Activated T-helper 1 cell treated with anti-CD3 and anti-CD28 coated beads, Interleukin-2, amount 50 U/mL, for 16 hours (primary cell): ENCODE measurements at regions not wholly inside any gene's neighbourhood (a gene's known extent, or its start where the extent isn't known, plus 50 kb on each side); places are given as distances from the start of the nearest gene placed in this dataset.

Experiments
- DNase-seq, 2 donors: peaks; one replicate each; pipeline ENCODE4 v3.0.0-alpha.2; 2020; ENCODE audit warnings: low read depth in 1 of 2, low spot score in 1 of 2

DNA sequence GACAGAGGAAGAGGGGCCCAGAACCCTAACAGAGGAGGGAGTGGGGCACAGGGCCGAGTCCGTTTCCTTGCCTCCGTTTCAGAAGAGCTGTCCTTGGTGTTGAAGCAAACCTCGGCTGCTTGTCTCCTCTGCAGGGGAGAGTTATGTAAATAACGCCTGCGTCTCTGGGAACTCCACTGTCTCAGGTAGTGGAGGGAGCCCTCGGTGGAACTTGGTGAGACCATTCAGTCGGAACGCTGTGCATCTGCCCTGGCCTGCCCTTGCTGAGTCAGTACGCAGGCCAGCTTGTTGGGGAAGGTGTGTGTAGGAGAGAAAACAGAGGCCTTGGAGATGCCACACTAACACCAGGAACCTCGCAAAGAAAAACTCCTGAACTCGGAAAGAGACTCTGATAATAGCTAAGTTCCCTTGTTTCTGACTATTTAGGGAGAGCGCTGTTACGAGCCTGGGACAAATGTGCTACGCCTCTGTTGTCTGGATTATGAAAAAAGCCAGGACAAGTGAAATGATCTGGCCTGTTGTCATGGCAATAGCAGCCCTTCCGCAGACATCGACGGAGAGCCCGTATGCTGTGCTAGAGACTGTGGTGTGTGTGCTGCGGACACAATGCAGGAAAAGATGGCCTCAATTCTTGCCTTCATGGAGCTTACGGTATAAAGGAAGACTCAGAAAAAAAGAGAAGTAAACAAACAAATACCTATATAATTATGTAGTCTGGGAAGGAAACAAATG lies 94.6 kb upstream of the AKT3 start:
- no peak for DNase-seq

GRCh38 chr1:243943671-243944428 lies 93.8 kb upstream of the AKT3 start:
- no peak for DNase-seq

GRCh38 chr1:243942196-243943150 lies 92.4 kb upstream of the AKT3 start:
- no peak for DNase-seq

DNA sequence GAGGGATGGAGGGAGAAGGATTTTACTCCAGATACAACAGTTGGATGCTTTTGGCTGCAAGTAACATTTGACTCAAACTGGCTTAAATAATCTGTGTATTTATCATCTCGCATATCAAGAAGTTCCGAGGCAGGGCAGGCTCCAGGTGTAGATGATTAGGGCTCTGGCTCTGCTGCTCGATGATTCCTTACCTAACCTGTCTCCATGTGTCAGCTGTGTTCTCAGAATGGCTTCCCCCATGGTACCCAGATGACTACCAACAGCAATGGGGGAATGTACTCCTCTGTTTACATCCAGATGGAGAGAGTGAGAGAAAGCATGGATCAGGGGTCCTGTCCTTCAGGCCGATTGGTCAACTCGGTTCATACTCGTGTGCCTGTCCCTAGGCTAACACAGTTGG lies 90.4 kb upstream of the AKT3 start:
- DNase-seq: no peak

DNA sequence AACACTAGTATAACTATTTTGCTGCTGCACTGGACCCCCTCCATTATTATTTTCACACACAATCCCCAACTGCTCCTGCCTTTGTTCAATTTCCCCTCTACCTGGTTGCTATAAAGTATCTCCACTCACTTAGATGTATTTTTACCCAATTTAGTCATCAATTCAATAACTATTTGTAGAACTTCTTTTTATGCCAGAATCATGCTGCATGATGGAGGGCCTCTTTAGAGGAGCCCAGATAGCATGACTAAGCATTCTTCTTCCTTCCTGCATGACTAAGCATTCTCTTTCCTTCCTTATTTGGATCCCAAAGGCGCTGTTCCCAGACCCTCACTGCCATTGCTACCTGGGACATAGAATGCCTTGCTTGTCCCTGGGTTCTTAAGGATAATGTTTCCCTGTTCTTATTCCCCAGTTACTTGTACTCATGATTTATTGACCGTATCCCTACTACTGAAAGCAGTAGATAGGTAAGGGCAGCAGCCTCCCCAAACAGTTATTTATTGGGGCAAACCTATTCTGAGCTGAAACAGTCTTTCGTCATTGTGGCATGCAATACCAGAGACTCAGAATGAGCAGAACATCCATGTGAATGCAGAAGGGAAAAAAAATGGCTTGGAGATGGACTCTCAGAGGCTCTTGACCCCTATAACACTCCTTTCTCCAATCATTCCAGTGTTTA lies 89.3 kb upstream of the AKT3 start:
- no peak for DNase-seq

GRCh38 chr1:243938208-243938607 lies 88.2 kb upstream of the AKT3 start:
- no peak for DNase-seq

DNA sequence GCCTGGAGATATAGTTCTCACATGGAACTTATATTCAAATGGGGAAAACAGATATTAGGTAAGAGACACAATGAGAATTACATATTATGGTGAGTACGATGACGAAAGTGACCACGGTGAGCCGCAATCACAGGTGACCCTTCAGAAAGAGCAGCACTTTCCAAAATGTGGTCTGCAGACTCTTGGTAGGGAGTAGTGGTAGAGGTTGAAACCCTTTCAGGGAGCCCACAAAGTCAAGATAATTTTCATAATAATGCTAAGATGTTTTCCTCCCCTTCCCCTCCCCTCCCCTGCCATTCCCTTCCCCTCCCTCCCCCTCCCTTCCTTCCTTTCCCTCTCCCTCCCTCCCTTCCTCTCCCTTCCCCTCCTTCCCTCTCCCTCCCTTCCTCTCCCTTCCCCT lies 83.5 kb upstream of the AKT3 start:
- DNase-seq: no peak

GRCh38 chr1:243931957-243932356 lies 81.9 kb upstream of the AKT3 start:
- no peak for DNase-seq

- DNase-seq: no peak
Measured at GRCh38 chr1:243930822-243931671, 81.0 kb upstream of the AKT3 start.

DNA sequence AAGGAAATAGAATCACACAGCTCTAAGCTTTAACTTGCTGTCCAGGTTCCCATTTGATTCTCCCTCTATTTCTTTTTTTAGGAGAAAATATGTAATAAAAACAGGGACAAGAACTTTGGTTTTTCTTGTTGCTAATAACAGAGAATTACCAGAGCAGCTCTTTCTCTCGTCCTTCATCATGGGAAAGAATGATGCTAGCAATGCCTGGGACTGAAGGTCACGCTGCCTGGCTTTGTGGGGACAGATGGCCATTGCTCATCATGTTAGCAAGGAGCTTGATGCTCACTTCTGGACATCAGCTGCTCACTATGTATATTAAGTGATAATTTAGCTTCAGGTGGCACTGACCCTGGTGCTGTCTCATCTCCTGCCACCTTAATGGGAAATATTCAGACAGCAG lies 77.3 kb upstream of the AKT3 start:
- DNase-seq: no peak

GRCh38 chr1:243926803-243927245 lies 76.8 kb upstream of the AKT3 start:
- no peak for DNase-seq

DNA sequence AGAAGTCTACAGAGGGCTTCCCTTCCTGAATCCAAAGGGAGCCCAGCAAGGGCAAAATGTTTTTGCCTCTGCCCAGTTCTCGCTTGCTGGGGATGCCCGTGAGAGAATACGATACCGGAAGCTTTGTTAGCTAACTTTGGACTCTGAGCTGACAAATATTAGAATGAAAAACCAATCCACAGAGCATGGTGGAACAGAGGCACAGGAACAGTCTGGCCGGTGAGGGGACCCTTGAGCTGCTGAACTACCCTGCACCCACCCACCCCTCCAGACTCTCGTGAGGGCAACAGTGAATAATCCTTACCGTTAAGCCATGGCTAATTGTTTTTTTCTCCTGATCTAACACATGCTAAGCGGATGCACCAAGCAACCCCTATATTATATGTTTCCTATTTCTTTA lies 76.3 kb upstream of the AKT3 start:
- no peak for DNase-seq

DNA sequence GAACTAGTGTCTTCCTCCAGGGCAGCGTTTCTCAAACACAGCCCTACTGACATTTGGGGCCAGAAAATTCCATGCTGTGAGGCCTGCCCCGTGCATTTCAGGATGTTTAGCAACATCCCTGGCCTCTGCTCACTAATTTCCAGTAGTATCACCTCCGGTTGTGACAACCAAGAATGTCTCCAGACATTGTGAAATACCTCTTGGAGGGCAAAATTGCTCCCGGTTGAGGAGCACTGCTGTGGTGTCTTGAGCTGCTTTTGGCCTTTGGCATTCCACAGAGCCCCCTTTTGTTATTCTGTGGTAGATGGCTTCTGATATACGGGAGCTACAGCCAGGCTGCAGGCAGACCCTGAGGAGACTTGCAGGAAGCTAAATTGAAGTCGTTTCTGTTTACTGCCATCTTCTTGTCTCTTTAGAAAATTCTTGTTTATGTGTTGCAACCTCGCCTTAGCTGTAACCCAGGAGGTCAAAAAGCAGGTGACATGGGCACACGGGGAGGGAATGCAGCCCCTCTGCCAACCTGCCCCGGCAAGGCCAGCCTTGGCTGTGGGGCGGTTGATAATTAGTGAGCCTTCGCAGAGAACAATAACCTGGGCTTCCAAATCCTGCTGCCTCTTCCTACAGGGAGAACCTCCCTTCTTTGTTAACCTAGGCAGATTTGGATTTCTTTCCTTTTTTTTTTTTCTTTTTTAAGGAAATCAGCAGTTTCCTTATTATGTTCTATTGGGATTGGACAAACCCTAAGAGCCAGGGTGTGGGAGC lies 74.7 kb upstream of the AKT3 start:
- DNase-seq: no peak

DNA sequence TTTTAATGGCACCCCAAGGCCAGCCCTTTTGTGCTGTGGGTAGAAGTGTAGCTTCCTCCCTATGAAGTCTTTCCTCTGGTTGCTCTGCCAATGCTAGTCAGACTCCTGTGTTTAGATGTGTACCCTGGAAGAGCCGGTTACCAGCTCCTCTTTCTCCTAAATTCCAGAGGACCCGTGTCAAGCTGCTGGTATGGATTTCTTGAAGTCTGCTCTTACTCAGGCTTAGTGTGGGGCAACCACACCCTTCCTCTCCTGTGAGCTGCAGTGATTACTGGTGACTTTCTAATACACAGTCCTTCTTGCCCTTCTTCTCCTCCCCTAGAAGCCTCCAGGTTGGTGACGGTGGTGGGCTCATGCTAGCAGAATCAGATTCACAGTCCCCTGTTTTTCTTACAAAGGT lies 74.1 kb upstream of the AKT3 start:
- DNase-seq: no peak

GRCh38 chr1:243923292-243924171 lies 73.5 kb upstream of the AKT3 start:
- DNase-seq: no peak

DNA sequence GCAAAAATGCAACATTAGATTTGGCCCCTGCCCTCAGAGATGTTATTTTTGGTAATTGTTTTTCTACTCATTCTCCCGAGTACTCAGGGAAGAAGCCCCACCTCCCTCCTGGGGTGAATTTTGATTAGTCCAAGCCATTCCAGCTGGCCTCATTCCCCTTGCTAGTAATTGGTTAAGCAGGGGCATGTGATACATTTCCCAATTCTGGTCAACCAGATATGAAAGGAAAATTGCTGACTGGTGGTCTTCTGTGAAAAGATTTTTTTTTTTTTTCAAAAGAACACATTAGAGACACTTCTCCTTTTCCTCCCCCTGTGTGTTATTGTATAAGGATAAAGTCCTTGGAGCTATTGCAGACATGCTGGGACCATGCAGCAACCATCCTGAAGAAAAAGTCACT lies 71.1 kb upstream of the AKT3 start:
- DNase-seq: no peak

DNA sequence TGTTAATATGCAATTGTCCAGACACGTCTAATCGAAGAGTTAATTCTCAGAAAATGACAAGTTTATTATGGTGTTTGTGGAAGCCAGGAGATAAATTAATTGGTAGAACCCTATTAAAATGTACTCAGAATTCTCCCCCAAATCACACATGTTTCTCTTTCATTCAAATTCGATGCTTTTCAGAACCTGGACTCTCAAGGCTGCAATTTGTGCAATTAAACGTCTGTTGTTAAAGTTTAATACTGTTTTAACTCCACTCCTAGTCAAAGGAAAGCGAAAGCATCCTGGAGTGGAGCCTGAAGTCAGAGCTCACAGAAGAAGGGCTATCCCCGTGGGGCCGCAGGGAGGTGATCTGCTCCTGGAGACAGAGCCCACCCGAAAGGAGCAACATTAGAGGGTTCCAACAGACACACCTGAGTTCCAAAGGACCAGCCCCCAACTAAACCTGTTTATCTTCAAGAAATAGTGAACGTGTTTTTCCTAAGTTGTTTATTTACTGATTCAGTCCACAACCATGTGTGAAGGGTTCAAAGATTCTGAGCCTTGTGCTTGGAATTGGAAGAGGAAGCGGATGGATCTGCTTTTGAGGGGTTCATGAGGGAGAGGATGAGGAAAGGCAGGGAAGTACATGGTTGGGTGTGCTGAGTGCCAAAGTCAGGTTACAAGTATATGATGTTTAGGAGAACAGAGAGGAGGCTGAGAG lies 68.0 kb upstream of the AKT3 start:
- DNase-seq: no peak
